ENCODE measurements at regions not wholly inside any gene's neighbourhood (a gene's known extent, or its start where the extent isn't known, plus 50 kb on each side); places are given as distances from the start of the nearest gene placed in this dataset.

DNA sequence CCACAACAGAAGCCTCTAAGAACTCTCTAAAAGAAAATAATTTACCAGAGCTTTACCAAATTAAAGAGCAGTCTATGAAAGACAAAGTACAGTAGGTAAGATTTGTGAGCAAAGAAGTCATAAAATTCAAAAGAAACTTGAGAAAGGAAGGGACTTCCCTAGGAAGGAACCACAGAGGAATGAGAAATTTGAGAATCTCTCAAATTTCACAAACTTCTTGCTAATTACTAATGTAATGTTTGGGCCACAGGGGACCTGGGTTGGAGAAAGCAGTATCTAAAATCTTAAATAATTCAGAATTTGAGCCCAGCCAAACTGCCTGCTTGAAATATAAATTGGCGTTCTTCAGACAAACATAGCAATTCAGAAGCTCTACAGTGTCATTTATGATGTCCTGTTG, 225.0 kb upstream of the PRR16 start:
- no peak overlapping the region for H3K4me3 ChIP-seq (ENCODE audit: low read depth, low read length)
- no peak for DNase-seq (ENCODE audit: low read depth)
- TF ChIP-seq, protein P1, sequence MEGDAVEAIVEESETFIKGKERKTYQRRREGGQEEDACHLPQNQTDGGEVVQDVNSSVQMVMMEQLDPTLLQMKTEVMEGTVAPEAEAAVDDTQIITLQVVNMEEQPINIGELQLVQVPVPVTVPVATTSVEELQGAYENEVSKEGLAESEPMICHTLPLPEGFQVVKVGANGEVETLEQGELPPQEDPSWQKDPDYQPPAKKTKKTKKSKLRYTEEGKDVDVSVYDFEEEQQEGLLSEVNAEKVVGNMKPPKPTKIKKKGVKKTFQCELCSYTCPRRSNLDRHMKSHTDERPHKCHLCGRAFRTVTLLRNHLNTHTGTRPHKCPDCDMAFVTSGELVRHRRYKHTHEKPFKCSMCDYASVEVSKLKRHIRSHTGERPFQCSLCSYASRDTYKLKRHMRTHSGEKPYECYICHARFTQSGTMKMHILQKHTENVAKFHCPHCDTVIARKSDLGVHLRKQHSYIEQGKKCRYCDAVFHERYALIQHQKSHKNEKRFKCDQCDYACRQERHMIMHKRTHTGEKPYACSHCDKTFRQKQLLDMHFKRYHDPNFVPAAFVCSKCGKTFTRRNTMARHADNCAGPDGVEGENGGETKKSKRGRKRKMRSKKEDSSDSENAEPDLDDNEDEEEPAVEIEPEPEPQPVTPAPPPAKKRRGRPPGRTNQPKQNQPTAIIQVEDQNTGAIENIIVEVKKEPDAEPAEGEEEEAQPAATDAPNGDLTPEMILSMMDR (IDR thresholded peaks at IDR 0.05; ENCODE audit: control insufficient read depth, extremely low read depth, insufficient read depth) = no peak

DNA sequence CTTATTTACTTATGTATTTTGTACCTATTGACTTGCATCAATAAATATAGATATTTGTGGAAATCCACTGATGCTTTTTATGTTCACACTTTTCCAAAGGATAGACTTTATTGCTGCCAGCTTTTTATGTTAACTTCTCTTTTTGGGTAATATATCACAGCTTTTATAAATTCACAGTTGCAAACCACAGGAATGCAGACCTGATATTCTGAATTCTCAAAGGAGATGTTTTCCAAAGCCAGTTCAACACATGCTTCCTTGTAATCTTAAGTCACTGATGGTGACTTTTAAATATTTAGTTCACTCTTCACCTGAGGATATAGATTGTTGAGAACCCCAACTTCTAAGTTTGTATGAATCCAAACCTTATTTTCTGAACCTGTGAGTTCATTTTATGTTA, 223.4 kb upstream of the PRR16 start:
- TF ChIP-seq, protein P1 (IDR thresholded peaks at IDR 0.05; ENCODE audit: control insufficient read depth, extremely low read depth, insufficient read depth) = no peak
- H3K4me3 ChIP-seq (ENCODE audit: low read depth, low read length) = no peak overlapping the region
- DNase-seq (ENCODE audit: low read depth) = no peak

DNA sequence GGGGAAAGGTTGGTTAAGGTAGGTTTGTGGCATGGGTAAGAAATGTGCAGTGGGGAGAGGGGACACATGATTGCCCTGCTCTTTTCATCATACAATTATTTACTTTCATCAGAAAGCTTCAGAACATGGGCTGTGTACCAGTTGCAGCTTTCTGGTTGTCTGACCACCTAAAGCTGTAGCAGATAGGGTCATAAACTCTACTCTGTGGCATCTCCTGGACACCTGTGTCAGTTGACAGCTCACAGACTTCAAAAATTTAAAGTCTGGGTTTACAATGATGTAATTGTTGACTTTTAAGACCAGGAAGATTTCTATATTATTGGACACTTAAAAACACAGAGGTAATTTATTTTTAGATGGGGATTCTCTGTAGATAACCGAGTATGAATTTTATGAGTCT, 222.7 kb upstream of the PRR16 start:
- TF ChIP-seq, protein P1 (IDR thresholded peaks at IDR 0.05; ENCODE audit: control insufficient read depth, extremely low read depth, insufficient read depth) = no peak
- DNase-seq (ENCODE audit: low read depth) = no peak
- H3K4me3 ChIP-seq (ENCODE audit: low read depth, low read length) = no peak overlapping the region

DNA sequence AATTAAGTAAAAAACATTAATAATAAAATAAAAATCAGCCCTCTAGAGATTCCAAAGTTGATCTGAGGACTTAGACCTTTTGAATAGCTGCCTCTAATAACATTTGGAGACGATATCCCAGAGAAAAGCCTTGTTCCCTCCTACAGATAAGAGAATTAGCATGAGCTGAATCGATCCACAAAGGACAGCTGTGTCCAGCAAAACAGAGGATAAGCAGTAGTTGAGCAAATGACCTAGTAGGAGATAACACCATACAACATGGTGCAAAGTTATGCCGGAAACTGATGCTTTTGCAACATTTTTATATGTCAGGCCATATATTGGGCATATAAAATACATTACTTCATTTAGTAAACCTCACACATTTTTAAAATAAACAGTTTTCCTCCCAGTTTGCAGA, 212.2 kb upstream of the PRR16 start:
- TF ChIP-seq, protein P1 (IDR thresholded peaks at IDR 0.05; ENCODE audit: control insufficient read depth, extremely low read depth, insufficient read depth) = no peak
- no peak overlapping the region for H3K4me3 ChIP-seq (ENCODE audit: low read depth, low read length)
- DNase-seq (ENCODE audit: low read depth) = no peak

DNA sequence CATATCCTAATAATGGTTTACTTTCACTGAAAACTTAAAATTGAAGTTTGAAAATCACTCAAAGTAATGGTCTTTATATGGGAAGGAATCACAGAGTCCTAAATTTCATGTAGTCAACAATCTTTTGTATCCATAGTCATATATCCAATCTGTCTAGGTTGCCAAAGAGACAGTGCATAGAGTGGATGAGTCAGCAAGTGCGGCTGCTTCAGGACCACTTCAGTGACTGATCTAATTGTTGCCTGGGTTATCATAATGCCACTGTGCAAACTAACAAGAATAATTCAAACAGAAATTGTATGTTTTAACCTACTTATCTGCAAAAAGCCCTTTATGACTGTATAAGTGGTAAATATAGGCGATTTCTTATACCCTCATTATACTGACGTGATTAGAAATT, 211.3 kb upstream of the PRR16 start:
- H3K4me3 ChIP-seq (ENCODE audit: low read depth, low read length) = no peak overlapping the region
- DNase-seq (ENCODE audit: low read depth) = no peak
- TF ChIP-seq, protein P1 (IDR thresholded peaks at IDR 0.05; ENCODE audit: control insufficient read depth, extremely low read depth, insufficient read depth) = no peak

DNA sequence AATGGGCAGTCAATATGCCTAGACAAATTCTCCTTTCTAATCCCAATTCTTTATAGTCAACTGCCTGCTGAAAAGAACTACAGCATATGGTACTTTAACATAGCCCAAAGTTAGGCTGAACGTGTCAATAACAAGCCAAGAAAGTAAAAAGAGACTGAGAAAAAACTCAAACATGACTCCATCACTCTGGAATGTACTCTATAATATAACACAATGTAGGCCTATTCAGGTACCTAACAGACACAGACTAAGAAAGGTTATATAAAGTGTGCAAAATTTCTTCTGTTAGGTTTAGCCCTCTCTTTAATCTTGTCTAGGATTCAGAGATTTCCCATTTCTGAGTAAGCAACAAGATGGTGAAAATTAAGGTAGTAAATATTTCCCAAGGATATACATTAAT, 209.7 kb upstream of the PRR16 start:
- no peak overlapping the region for H3K4me3 ChIP-seq (ENCODE audit: low read depth, low read length)
- no peak for DNase-seq (ENCODE audit: low read depth)
- TF ChIP-seq, protein P1 (IDR thresholded peaks at IDR 0.05; ENCODE audit: control insufficient read depth, extremely low read depth, insufficient read depth) = no peak

DNA sequence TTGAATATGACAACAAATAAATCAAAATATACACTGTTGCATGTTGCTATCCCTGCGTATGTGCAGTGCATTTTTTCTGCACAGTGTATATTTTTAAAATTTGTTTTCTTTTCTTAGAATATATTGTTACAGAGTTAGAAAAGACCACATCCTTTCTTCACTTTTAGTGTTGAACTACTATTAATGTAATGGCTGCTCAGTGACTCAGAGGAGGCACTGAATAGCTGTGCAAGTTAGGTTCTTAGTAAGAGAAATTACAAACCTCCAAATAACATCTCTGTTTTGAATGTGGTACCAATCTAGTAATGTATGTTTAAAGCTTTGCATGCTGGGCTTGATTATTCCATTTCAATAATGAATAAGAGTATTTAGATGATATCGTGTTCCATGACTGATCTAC, 208.9 kb upstream of the PRR16 start:
- no peak overlapping the region for H3K4me3 ChIP-seq (ENCODE audit: low read depth, low read length)
- DNase-seq (ENCODE audit: low read depth) = no peak
- TF ChIP-seq, protein P1 (IDR thresholded peaks at IDR 0.05; ENCODE audit: control insufficient read depth, extremely low read depth, insufficient read depth) = no peak

Data from LNCaP clone FGC (cell line).